GM12878 (cell line): ENCODE measurements at regions not wholly inside any gene's neighbourhood (a gene's known extent, or its start where the extent isn't known, plus 50 kb on each side); places are given as distances from the start of the nearest gene placed in this dataset.

Experiments used
- ATAC-seq: fragments of 200-7000 bp; cut with Tn5 transposase; 3 replicates; pipeline ENCODE4 v1.9.1; 2020; ENCODE audit warnings: mild to moderate bottlenecking, moderate library complexity
- BruUV-seq: library from RNA; stranded (reverse); fragments of 400-500 nt; replicated peaks from 2 replicates; lab custom pipeline; 2021; lab: Mats Ljungman, UMichigan
- CTCF ChIA-PET: fragments of 300-600 bp; sonication (Branson Sonifier 250); formaldehyde crosslinking; extraction: SDS; loops from one replicate; lab custom pipeline; 2021; ENCODE audit warnings: inconsistent platforms; lab: Yijun Ruan, JAX
- POLR2A ChIA-PET: fragments of 350-600 bp; formaldehyde crosslinking; extraction: SDS; loops from one replicate; lab custom pipeline; 2021; ENCODE audit warnings: inconsistent platforms; lab: Charles Lee
- RAD21 ChIA-PET: fragments of 300-600 bp; sonication (Branson Sonifier 250); formaldehyde crosslinking; loops from one replicate; lab custom pipeline; 2023; ENCODE audit warnings: antibody characterized with exemption; ENCODE audit not compliant: unreplicated experiment; lab: Charles Lee
- SMC1A ChIA-PET: fragments of 300-600 bp; sonication (Branson Sonifier 250); formaldehyde crosslinking; loops from one replicate; lab custom pipeline; 2023; ENCODE audit not compliant: unreplicated experiment, uncharacterized antibody; lab: Charles Lee
- DNase-seq: peaks from one replicate; pipeline ENCODE4 v3.0.0-alpha.2; 2011; ENCODE audit warnings: low read depth, low spot score
- FAIRE-seq: peaks from 3 replicates; lab custom pipeline; 2011; peaks lifted over from hg19 to GRCh38; lab: Jason Lieb, UNC
- H2AFZ ChIP-seq: 2 replicates; pipeline ENCODE4 v1.6.0; 2011; ENCODE audit warnings: low read depth, low read length, control low read depth; ENCODE audit not compliant: control insufficient read depth
- H3K27ac ChIP-seq: 2 replicates; pipeline ENCODE4 v1.5.1; 2011; ENCODE audit warnings: control low read depth; ENCODE audit not compliant: control insufficient read depth, insufficient read depth
- H3K27me3 ChIP-seq, 2 experiments: replicated peaks in 1 of 2; 2 replicates each; pipeline versions ENCODE4 v1.6.0 to v1.6.1; 2011; ENCODE audit warnings: low read length in 1 of 2; ENCODE audit not compliant: control insufficient read depth in 2 of 2, insufficient read depth in 2 of 2
- H3K36me3 ChIP-seq, 2 experiments: 2 replicates each; pipeline ENCODE4 v1.5.1; 2011; ENCODE audit warnings: low read length in 1 of 2; ENCODE audit not compliant: control insufficient read depth in 2 of 2, insufficient read depth in 2 of 2
- H3K4me1 ChIP-seq: 2 replicates; pipeline ENCODE4 v1.6.1; 2011; ENCODE audit warnings: mild to moderate bottlenecking, low read length, moderate library complexity, mixed read lengths; ENCODE audit not compliant: control insufficient read depth, insufficient read depth
- H3K4me2 ChIP-seq: 2 replicates; pipeline ENCODE4 v1.6.0; 2011; ENCODE audit warnings: control low read depth; ENCODE audit not compliant: control insufficient read depth, insufficient read depth
- H3K4me3 ChIP-seq: fragments of 200-600 bp; sonication (generic); 2 replicates; pipeline ENCODE4 v1.5.1; 2016
- H3K79me2 ChIP-seq: 2 replicates; pipeline ENCODE4 v1.6.0; 2011; ENCODE audit warnings: low read length; ENCODE audit not compliant: control insufficient read depth, insufficient read depth
- H3K9ac ChIP-seq: 2 replicates; pipeline ENCODE4 v1.8.0; 2011; ENCODE audit warnings: low read length, control low read depth, mixed read lengths; ENCODE audit not compliant: control insufficient read depth, insufficient read depth
- H3K9me3 ChIP-seq: replicated peaks from 3 replicates; pipeline ENCODE4 v1.5.1; 2011; ENCODE audit warnings: mild to moderate bottlenecking, low read length; ENCODE audit not compliant: control insufficient read depth, insufficient read depth
- H4K20me1 ChIP-seq: 2 replicates; pipeline ENCODE4 v1.6.0; 2011; ENCODE audit not compliant: control insufficient read depth, insufficient read depth
- BCL3 ChIP-seq: IDR thresholded peaks from 2 replicates; pipeline ENCODE4 v1.6.1; 2011; ENCODE audit warnings: borderline replicate concordance, low read depth, mild to moderate bottlenecking, moderate library complexity, low read length; ENCODE audit not compliant: insufficient read depth, poor library complexity, severe bottlenecking
- CBFB ChIP-seq: IDR thresholded peaks from 2 replicates; pipeline ENCODE4 v1.6.1; 2016; ENCODE audit warnings: antibody characterized with exemption, low read depth
- LARP7 ChIP-seq: fragments of 450-650 bp; IDR thresholded peaks from 2 replicates; pipeline ENCODE4 v1.6.1; 2017; ENCODE audit warnings: mild to moderate bottlenecking
- NFYB ChIP-seq: IDR thresholded peaks from 2 replicates; pipeline ENCODE4 v1.6.1; 2011; ENCODE audit warnings: low read depth, mild to moderate bottlenecking, low read length, improper control_type of control experiment, moderate library complexity; ENCODE audit not compliant: insufficient read depth
- POLR2AphosphoS2 ChIP-seq: IDR thresholded peaks from 2 replicates; pipeline ENCODE4 v1.6.1; 2011; ENCODE audit warnings: low read depth, mild to moderate bottlenecking, low read length, improper control_type of control experiment, moderate library complexity
- POLR2AphosphoS5 ChIP-seq: IDR thresholded peaks from 2 replicates; pipeline ENCODE4 v1.6.1; 2011; ENCODE audit warnings: mild to moderate bottlenecking, low read length, inconsistent platforms
- SKIL ChIP-seq: fragments of 450-650 bp; IDR thresholded peaks from 2 replicates; pipeline ENCODE4 v1.6.1; 2017; ENCODE audit warnings: mild to moderate bottlenecking, low read depth, inconsistent platforms; ENCODE audit not compliant: poor library complexity, severe bottlenecking
- ZNF274 ChIP-seq: IDR thresholded peaks from one replicate; pipeline ENCODE4 v1.8.0; 2011; ENCODE audit not compliant: insufficient read length, insufficient read depth
- ZNF622 ChIP-seq: fragments of 450-650 bp; IDR thresholded peaks from 2 replicates; pipeline ENCODE4 v1.6.1; 2017; ENCODE audit warnings: mild to moderate bottlenecking, inconsistent platforms
- WGBS: methylation state at CpG from one replicate; pipeline ENCODE4 v1.1.6; 2016; ENCODE audit warnings: low lambda C conversion rate; ENCODE audit not compliant: insufficient replicate concordance, insufficient coverage; ENCODE audit errors: missing lambda C conversion rate; 5-methylcytosine and 5-hydroxymethylcytosine counted together
- in situ Hi-C: fragments of 300-500 bp; cut with MboI; formaldehyde crosslinking; loops from 9 replicates; pipeline ENCODE4 v1.14.3; 2018; ENCODE audit warnings: mixed read lengths
- intact Hi-C: fragments of 100-400 bp; cut with micrococcal nuclease; formaldehyde crosslinking; loops from one replicate; pipeline ENCODE4 v1.14.2; 2022; ENCODE audit not compliant: unreplicated experiment

- in situ Hi-C loops = no loop called here
- no TSS peak for BruUV-seq
Observed at GRCh38 chr3:3586336-3586735, 212.9 kb upstream of the LRRN1 start.

More at GRCh38 chr3:3586336-3586735, 212.9 kb upstream of the LRRN1 start:
- 32% methylated on average over 3 of the region's 3 CpGs for WGBS
- H3K9me3 ChIP-seq = no peaks in the 10 kb centered on the region
- ChIA-PET SMC1A (no interaction called here), RAD21 (no interaction called here), POLR2A (no interaction called here), CTCF (interaction anchor here (0.6 to 1.3 kb wide), 2 partner anchors 386 to 389 kb away, joined by 3 read pairs; no protein-coding TSS in a partner anchor)
- H3K27me3 ChIP-seq = no peaks in the 10 kb centered on the region
- H3K4me3 ChIP-seq = no peak overlapping the region
- H3K4me1 ChIP-seq = 0 out of 2 replicates have a peak, but pooled peaks cover 3% of the 10 kb centered on the region
- no peak overlapping the region for H2AFZ ChIP-seq
- H3K27ac ChIP-seq = no peak overlapping the region
- no peaks in the 10 kb centered on the region for H4K20me1 ChIP-seq
- ATAC-seq = no peak
- DNase-seq = no peak
- FAIRE-seq = no peak
- intact Hi-C loops = no loop called here
- H3K4me2 ChIP-seq = no peak overlapping the region
- H3K9ac ChIP-seq = no peak overlapping the region
- H3K79me2 ChIP-seq = no peaks in the 10 kb centered on the region
- no peaks in the 10 kb centered on the region for H3K36me3 ChIP-seq
- TF ChIP-seq NFYB (no peak), POLR2AphosphoS2 (no peak), SKIL (no peak), BCL3 (no peak), CBFB (no peak), ZNF274 (no peak), ZNF622 (no peak), POLR2AphosphoS5 (no peak), LARP7 (no peak)
